Endothelial cell of umbilical vein (primary cell): ENCODE measurements at regions not wholly inside any gene's neighbourhood (a gene's known extent, or its start where the extent isn't known, plus 50 kb on each side); places are given as distances from the start of the nearest gene placed in this dataset.

Source experiments
- BruUV-seq: library from RNA; stranded (reverse); fragments of 400-500 nt; replicated peaks from 2 replicates; lab custom pipeline; 2021; lab: Mats Ljungman, UMichigan
- CTCF ChIA-PET: fragments of 300-600, 350-600 bp; sonication (Branson Sonifier 250); formaldehyde crosslinking; loops from one replicate; lab custom pipeline; 2021; ENCODE audit warnings: antibody characterized with exemption, inconsistent platforms; lab: Charles Lee
- POLR2A ChIA-PET: fragments of 300-600, 350-600 bp; sonication (Branson Sonifier 250); formaldehyde crosslinking; loops from one replicate; lab custom pipeline; 2021; ENCODE audit warnings: antibody characterized with exemption, inconsistent platforms; lab: Charles Lee
- DNase-seq: peaks from one replicate; pipeline ENCODE4 v3.0.0-alpha.2; 2011; ENCODE audit warnings: low read depth, low spot score
- FAIRE-seq: peaks from 2 replicates; lab custom pipeline; 2011; peaks lifted over from hg19 to GRCh38; lab: Jason Lieb, UNC
- H2AFZ ChIP-seq: 2 replicates; pipeline ENCODE4 v1.6.0; 2012; ENCODE audit warnings: low read depth, low read length, control low read depth, inconsistent platforms
- H3K27ac ChIP-seq: 2 replicates; pipeline ENCODE4 v1.5.1; 2011; ENCODE audit warnings: low read depth, mild to moderate bottlenecking, control low read depth, low read length, moderate library complexity; ENCODE audit not compliant: insufficient read depth
- H3K27me3 ChIP-seq, 2 experiments: 2 replicates each; pipeline versions ENCODE4 v1.6.0 to v1.6.1; 2011; ENCODE audit warnings: low read length in 2 of 2, mixed read lengths in 1 of 2; ENCODE audit not compliant: control insufficient read depth in 2 of 2, insufficient read depth in 2 of 2
- H3K36me3 ChIP-seq, 2 experiments: 2 replicates in 1 of 2; 3 replicates in 1 of 2; pipeline ENCODE4 v1.5.1; 2011; ENCODE audit warnings: low read length in 2 of 2, mild to moderate bottlenecking in 1 of 2, moderate library complexity in 1 of 2; ENCODE audit not compliant: control insufficient read depth in 2 of 2, insufficient read depth in 2 of 2; ENCODE audit errors: extremely low read depth in 1 of 2
- H3K4me1 ChIP-seq: 3 replicates; pipeline ENCODE4 v1.5.1; 2011; ENCODE audit warnings: mild to moderate bottlenecking, low read length; ENCODE audit not compliant: control insufficient read depth, insufficient read depth; ENCODE audit errors: extremely low read depth
- H3K4me2 ChIP-seq: 2 replicates; pipeline ENCODE4 v1.6.1; 2011; ENCODE audit warnings: low read length, control low read depth, mixed read lengths; ENCODE audit not compliant: insufficient read depth
- H3K4me3 ChIP-seq, 3 experiments: fragments of 200-600 bp in 1 of 3; sonication (generic), shearing (Covaris generic) in 1 of 3; replicated peaks in 1 of 3; 2 replicates each; pipeline ENCODE4 v1.5.1; 2011 to 2016; ENCODE audit warnings: control low read depth in 3 of 3, low read length in 3 of 3, mild to moderate bottlenecking in 2 of 3, inconsistent platforms in 1 of 3, low read depth in 1 of 3, moderate library complexity in 1 of 3; ENCODE audit not compliant: insufficient read depth in 1 of 3
- H3K79me2 ChIP-seq: 2 replicates; pipeline ENCODE4 v1.6.0; 2012; ENCODE audit warnings: low read length, inconsistent platforms; ENCODE audit not compliant: control insufficient read depth, insufficient read depth
- H3K9ac ChIP-seq: replicated peaks from 2 replicates; pipeline ENCODE3; 2011; ENCODE audit warnings: low read length, control low read depth; ENCODE audit not compliant: insufficient read depth; ENCODE audit errors: extremely low read depth
- H3K9me1 ChIP-seq: replicated peaks from 3 replicates; pipeline ENCODE4 v1.6.0; 2011; ENCODE audit warnings: mild to moderate bottlenecking, low read length; ENCODE audit not compliant: control insufficient read depth, insufficient read depth; ENCODE audit errors: extremely low read depth
- H3K9me3 ChIP-seq: replicated peaks from 2 replicates; pipeline ENCODE4 v1.5.1; 2012; ENCODE audit warnings: low read length, inconsistent platforms; ENCODE audit not compliant: control insufficient read depth, insufficient read depth
- H4K20me1 ChIP-seq: replicated peaks from 2 replicates; pipeline ENCODE3; 2011; ENCODE audit warnings: mild to moderate bottlenecking, low read length; ENCODE audit not compliant: control insufficient read depth, insufficient read depth; ENCODE audit errors: extremely low read depth
- CTCF ChIP-seq, 2 donors: IDR thresholded peaks; 1 replicate in 1 of 2; 2 replicates in 1 of 2; pipeline ENCODE4 v1.5.1; 2011; ENCODE audit warnings: low read length in 2 of 2, mild to moderate bottlenecking in 2 of 2, moderate library complexity in 2 of 2, control low read depth in 1 of 2, inconsistent platforms in 1 of 2, low read depth in 1 of 2; ENCODE audit not compliant: insufficient read depth in 1 of 2; ENCODE audit errors: extremely low read depth in 1 of 2
- EZH2 ChIP-seq: IDR thresholded peaks from 2 replicates; pipeline ENCODE4 v1.6.1; 2012; ENCODE audit warnings: borderline replicate concordance, low read depth, mild to moderate bottlenecking, moderate library complexity, low read length, inconsistent platforms; ENCODE audit not compliant: severe bottlenecking
- MYC ChIP-seq: IDR thresholded peaks from one replicate; pipeline ENCODE4 v1.6.1; 2011; ENCODE audit warnings: mild to moderate bottlenecking, low read depth, low read length
- POLR2A ChIP-seq: IDR thresholded peaks from 2 replicates; pipeline ENCODE4 v1.6.1; 2012; ENCODE audit warnings: low read depth, mild to moderate bottlenecking, control low read depth, low read length
- POLR2AphosphoS5 ChIP-seq: IDR thresholded peaks from 2 replicates; pipeline ENCODE4 v1.6.1; 2012; ENCODE audit warnings: low read depth, mild to moderate bottlenecking, control low read depth, low read length, moderate library complexity; ENCODE audit not compliant: insufficient read depth
- dilution Hi-C: fragments of 300-500 bp; cut with MboI; formaldehyde crosslinking; loops from one replicate; pipeline ENCODE4 v1.15.0; 2019; ENCODE audit warnings: low sequenced_read_pairs; ENCODE audit not compliant: extremely low pct_ligation_motif_present
- intact Hi-C: fragments of 100-400 bp; cut with micrococcal nuclease; formaldehyde crosslinking; loops from one replicate; pipeline ENCODE4 v1.10.0; 2022
- TF ChIP-seq, protein P1 (sequence below): IDR thresholded peaks from 2 replicates; pipeline ENCODE4 v1.6.1; 2011; ENCODE audit not compliant: insufficient read depth, insufficient read length

- CTCF ChIA-PET = no interaction called here
- BruUV-seq = no TSS peak
- H3K9ac ChIP-seq = no peak overlapping the region
- POLR2A ChIA-PET = no interaction called here
- H3K79me2 ChIP-seq = no peaks in the 10 kb centered on the region
- intact Hi-C loops = no loop called here
- no peaks in the 10 kb centered on the region for H3K4me1 ChIP-seq
- no peak overlapping the region for H3K4me2 ChIP-seq
- dilution Hi-C loops = no loop called here
- H3K27me3 ChIP-seq = peaks cover 0 to 2% of the 10 kb centered on the region in 2 experiments
- no peak for FAIRE-seq
- H3K9me3 ChIP-seq = no peaks in the 10 kb centered on the region
- DNase-seq = no peak
- H4K20me1 ChIP-seq = no peaks in the 10 kb centered on the region
- no peak overlapping the region for H2AFZ ChIP-seq
- H3K36me3 ChIP-seq = no peaks in the 10 kb centered on the region
- H3K4me3 ChIP-seq = no peak overlapping the region
- H3K27ac ChIP-seq = no peak overlapping the region
- no peaks in the 10 kb centered on the region for H3K9me1 ChIP-seq
- TF ChIP-seq EZH2 (no peak), POLR2A (no peak), CTCF (IDR thresholded peaks at IDR 0.05; ENCODE audit: extremely low read depth in 1 of 2, insufficient read depth in 1 of 2, low read depth in 1 of 2, low read length in 2 of 2) (no peak), POLR2AphosphoS5 (no peak), MYC (no peak)
- TF ChIP-seq, protein P1, sequence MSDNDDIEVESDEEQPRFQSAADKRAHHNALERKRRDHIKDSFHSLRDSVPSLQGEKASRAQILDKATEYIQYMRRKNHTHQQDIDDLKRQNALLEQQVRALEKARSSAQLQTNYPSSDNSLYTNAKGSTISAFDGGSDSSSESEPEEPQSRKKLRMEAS = no peak
Measured at GRCh38 chr13:109309625-109310363, 476.6 kb downstream of the IRS2 start.
